Body of pancreas (tissue), 4 donors: ENCODE measurements at regions not wholly inside any gene's neighbourhood (a gene's known extent, or its start where the extent isn't known, plus 50 kb on each side); places are given as distances from the start of the nearest gene placed in this dataset.

Source experiments
- ATAC-seq: fragments of 150-250 bp; one replicate; pipeline ENCODE4 v1.9.1; 2016
- DNase-seq, 4 donors: peaks; one replicate each; pipeline ENCODE4 v3.0.0-alpha.2; 2019
- H3K27ac ChIP-seq, 4 donors: fragments of 200-600 bp; sonication (generic); 1 replicate in 3 of 4; 2 replicates in 1 of 4; pipeline versions ENCODE4 v1.5.1 to v1.6.1; 2016 to 2019; ENCODE audit warnings: mild to moderate bottlenecking in 1 of 4, mixed read lengths in 1 of 4, moderate library complexity in 1 of 4
- H3K27me3 ChIP-seq, 2 donors: fragments of 200-600 bp; sonication (generic); one replicate each; pipeline ENCODE4 v1.6.0; 2016; ENCODE audit warnings: mild to moderate bottlenecking in 1 of 2
- H3K36me3 ChIP-seq, 2 donors: fragments of 200-600 bp; sonication (generic); replicated peaks in 1 of 2; 2 replicates each; pipeline ENCODE4 v1.5.1; 2016; ENCODE audit warnings: low read depth in 2 of 2; ENCODE audit not compliant: insufficient read depth in 1 of 2
- H3K4me1 ChIP-seq: fragments of 200-600 bp; sonication (generic); one replicate; pipeline ENCODE4 v1.6.0; 2016
- H3K4me3 ChIP-seq, 2 donors: fragments of 200-600 bp; sonication (generic); 1 replicate in 1 of 2; 2 replicates in 1 of 2; pipeline ENCODE4 v1.5.1; 2016 to 2019
- H3K9me3 ChIP-seq, 3 donors: fragments of 200-600 bp; sonication (generic); 1 replicate in 2 of 3; 2 replicates in 1 of 3; pipeline ENCODE4 v1.5.1; 2016
- CTCF ChIP-seq, 7 experiments: fragments of 450-650 bp in 4 of 7; fragments of 200-600 bp in 3 of 7; sonication (generic) in 3 of 7; IDR thresholded peaks; one replicate each; pipeline ENCODE4 v1.5.1; 2016 to 2019; ENCODE audit warnings: antibody characterized with exemption in 7 of 7
- POLR2A ChIP-seq, 3 donors: fragments of 450-650 bp; IDR thresholded peaks; one replicate each; pipeline ENCODE4 v1.6.1; 2016; ENCODE audit warnings: antibody characterized with exemption in 3 of 3, mild to moderate bottlenecking in 2 of 3
- WGBS, 2 donors: methylation state at CpG; one replicate each; pipeline ENCODE4 v1.1.5; 2017; 5-methylcytosine and 5-hydroxymethylcytosine counted together
- intact Hi-C: fragments of 100-400 bp; cut with DNase I; formaldehyde crosslinking; loops from one replicate; pipeline ENCODE4 v1.15.1; 2023

DNA sequence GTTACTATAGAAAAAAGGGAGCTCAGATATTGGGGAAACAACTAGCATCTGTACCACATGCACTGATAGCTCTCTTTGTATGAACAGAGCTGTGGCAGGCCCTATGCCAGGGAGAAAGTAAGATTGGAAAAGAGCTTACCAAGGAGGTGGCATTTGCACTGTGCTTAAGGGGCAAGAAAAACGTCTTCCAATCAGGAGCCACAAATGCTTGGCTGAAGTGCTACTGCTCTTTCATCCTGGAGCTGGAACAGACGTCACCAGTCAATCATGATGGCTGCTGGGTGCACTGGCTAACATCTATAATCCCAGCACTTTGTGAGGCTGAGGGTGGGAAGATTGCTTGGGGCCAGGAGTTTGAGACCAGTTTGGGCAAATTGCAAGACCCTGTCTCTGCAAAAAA, 218.5 kb downstream of the SEC14L1 start:
- H3K4me1 ChIP-seq, result peaks cover 17% of the 10 kb centered on the region
- TF ChIP-seq POLR2A (IDR thresholded peaks at IDR 0.05) (no peak), CTCF (IDR thresholded peaks at IDR 0.05) (no peak)
- intact Hi-C loops, result no loop called here
- DNase-seq (no peak), ATAC-seq (no peak)
- H3K36me3 ChIP-seq, result no peaks in the 10 kb centered on the region
- no peak overlapping the region for H3K27ac ChIP-seq
- no peaks in the 10 kb centered on the region for H3K9me3 ChIP-seq
- WGBS, 2 donors, result 75 to 76% methylated on average over 2 of the region's 2 CpGs
- H3K4me3 ChIP-seq, result no peak overlapping the region
- H3K27me3 ChIP-seq, result no peaks in the 10 kb centered on the region

- peak overlapping the region in 1 of 4 donors; percentile 82 for H3K27ac ChIP-seq
- ATAC-seq, result no peak
- H3K36me3 ChIP-seq, result no peaks in the 10 kb centered on the region
- 85 to 89% methylated on average over 3 to 8 of the region's 8 CpGs for WGBS, 2 donors
- no peak for TF ChIP-seq CTCF (IDR thresholded peaks at IDR 0.05)
- TF ChIP-seq POLR2A (IDR thresholded peaks at IDR 0.05), result no peak
- no peaks in the 10 kb centered on the region for H3K27me3 ChIP-seq
- H3K4me3 ChIP-seq, result no peak overlapping the region
- intact Hi-C loops, result no loop called here
- H3K9me3 ChIP-seq, result no peaks in the 10 kb centered on the region
- DNase-seq, result no peak
- peaks cover 37% of the 10 kb centered on the region for H3K4me1 ChIP-seq
Measured at GRCh38 chr17:77361986-77362620, 221.3 kb downstream of the SEC14L1 start.

- 51 to 56% methylated on average over 8 to 17 of the region's 17 CpGs for WGBS, 2 donors
- intact Hi-C loops, result no loop called here
- Histone ChIP-seq H3K36me3 (no peaks in the 10 kb centered on the region), H3K9me3 (no peaks in the 10 kb centered on the region), H3K27ac (peak overlapping the region; percentile 14 to 82 (median 62)), H3K27me3 (no peaks in the 10 kb centered on the region), H3K4me1 (peaks cover 41% of the 10 kb centered on the region), H3K4me3 (no peak overlapping the region)
- TF ChIP-seq POLR2A (IDR thresholded peaks at IDR 0.05) (peak in 1 of 3 donors; percentile 14), CTCF (IDR thresholded peaks at IDR 0.05) (no peak)
- peak; percentile 72 for ATAC-seq
- DNase-seq, result peak; percentile 35 to 57 (median 56)
Measured at GRCh38 chr17:77363821-77364361, 223.1 kb downstream of the SEC14L1 start.

DNA sequence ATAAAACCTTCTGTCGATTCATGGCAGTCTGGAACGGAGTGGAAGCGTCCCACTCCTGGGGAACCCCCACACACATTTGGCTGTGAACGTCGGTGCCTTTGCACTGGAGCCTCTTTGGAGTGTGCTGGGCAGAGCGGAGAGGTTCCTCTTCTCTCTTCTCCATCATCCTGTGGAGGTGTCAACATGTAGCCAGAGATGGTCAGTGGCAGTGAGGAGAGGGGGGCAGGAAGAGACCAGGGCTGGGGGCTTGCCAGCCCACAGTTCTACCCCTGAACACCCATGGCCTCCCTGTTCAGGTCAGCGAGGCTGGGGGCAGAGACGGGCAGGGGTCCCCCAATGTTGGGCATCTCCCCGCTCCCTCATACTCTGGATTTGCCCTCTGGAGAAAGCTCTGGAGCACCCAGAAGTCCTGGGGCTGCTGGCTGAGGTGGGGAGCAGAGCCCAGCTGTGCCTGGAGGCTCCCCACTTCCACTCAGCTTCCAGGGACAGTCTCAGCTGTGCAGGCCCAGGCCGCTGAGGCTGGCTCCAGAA, 223.7 kb downstream of the SEC14L1 start:
- Histone ChIP-seq H3K27me3 (no peaks in the 10 kb centered on the region), H3K27ac (peak overlapping the region in 3 of 4 donors; percentile 46 to 82 (median 79)), H3K9me3 (no peaks in the 10 kb centered on the region), H3K4me1 (peaks cover 41% of the 10 kb centered on the region), H3K36me3 (no peaks in the 10 kb centered on the region), H3K4me3 (no peak overlapping the region)
- ATAC-seq (no peak), DNase-seq (no peak)
- intact Hi-C loops, result no loop called here
- WGBS, 2 donors, result 66 to 76% methylated on average over 7 to 10 of the region's 10 CpGs
- TF ChIP-seq CTCF (IDR thresholded peaks at IDR 0.05), result no peak
- no peak for TF ChIP-seq POLR2A (IDR thresholded peaks at IDR 0.05)
